Uterus (tissue), 2 donors: ENCODE measurements at regions not wholly inside any gene's neighbourhood (a gene's known extent, or its start where the extent isn't known, plus 50 kb on each side); places are given as distances from the start of the nearest gene placed in this dataset.

Source experiments
- POLR2A ChIP-seq, 2 donors: fragments of 450-650 bp; IDR thresholded peaks; one replicate each; pipeline ENCODE4 v1.6.1; 2016; ENCODE audit warnings: antibody characterized with exemption in 2 of 2, mild to moderate bottlenecking in 1 of 2, moderate library complexity in 1 of 2
- TF ChIP-seq, protein P1 (sequence below), 4 experiments: fragments of 200-600 bp in 2 of 4; fragments of 450-650 bp in 2 of 4; sonication (generic) in 2 of 4; IDR thresholded peaks; one replicate each; pipeline ENCODE4 v1.5.1; 2016 to 2019; ENCODE audit warnings: antibody characterized with exemption in 4 of 4, mild to moderate bottlenecking in 2 of 4, moderate library complexity in 1 of 4

DNA sequence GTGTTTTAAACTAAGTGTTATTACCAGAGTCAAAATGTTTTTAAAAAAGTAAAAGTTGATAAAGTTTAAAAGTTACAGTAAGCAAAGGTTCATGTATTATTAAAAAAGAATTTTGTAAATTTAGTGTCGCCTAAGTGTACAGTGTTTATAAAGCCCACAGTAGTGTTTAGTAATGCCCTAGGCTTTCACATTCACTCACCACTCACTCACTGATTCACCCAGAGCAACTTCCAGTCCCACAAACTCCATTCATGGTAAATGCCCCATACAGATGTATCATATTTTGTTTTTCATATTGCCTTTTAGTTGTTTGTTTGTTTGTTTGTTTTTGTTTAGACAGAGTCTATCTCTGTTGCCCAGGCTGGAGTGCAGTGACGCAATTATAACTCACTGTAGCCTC, 353.8 kb upstream of the PTBP2 start:
- no peak for TF ChIP-seq POLR2A (IDR thresholded peaks at IDR 0.05)
- TF ChIP-seq, protein P1, sequence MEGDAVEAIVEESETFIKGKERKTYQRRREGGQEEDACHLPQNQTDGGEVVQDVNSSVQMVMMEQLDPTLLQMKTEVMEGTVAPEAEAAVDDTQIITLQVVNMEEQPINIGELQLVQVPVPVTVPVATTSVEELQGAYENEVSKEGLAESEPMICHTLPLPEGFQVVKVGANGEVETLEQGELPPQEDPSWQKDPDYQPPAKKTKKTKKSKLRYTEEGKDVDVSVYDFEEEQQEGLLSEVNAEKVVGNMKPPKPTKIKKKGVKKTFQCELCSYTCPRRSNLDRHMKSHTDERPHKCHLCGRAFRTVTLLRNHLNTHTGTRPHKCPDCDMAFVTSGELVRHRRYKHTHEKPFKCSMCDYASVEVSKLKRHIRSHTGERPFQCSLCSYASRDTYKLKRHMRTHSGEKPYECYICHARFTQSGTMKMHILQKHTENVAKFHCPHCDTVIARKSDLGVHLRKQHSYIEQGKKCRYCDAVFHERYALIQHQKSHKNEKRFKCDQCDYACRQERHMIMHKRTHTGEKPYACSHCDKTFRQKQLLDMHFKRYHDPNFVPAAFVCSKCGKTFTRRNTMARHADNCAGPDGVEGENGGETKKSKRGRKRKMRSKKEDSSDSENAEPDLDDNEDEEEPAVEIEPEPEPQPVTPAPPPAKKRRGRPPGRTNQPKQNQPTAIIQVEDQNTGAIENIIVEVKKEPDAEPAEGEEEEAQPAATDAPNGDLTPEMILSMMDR (IDR thresholded peaks at IDR 0.05): no peak
